NK-92 (cell line): ENCODE measurements at regions not wholly inside any gene's neighbourhood (a gene's known extent, or its start where the extent isn't known, plus 50 kb on each side); places are given as distances from the start of the nearest gene placed in this dataset.

ENCODE experiments used
- DNase-seq: peaks from one replicate; lab custom pipeline; 2025; ENCODE audit not compliant: unreplicated experiment; lab: John Stamatoyannopoulos, UW

DNA sequence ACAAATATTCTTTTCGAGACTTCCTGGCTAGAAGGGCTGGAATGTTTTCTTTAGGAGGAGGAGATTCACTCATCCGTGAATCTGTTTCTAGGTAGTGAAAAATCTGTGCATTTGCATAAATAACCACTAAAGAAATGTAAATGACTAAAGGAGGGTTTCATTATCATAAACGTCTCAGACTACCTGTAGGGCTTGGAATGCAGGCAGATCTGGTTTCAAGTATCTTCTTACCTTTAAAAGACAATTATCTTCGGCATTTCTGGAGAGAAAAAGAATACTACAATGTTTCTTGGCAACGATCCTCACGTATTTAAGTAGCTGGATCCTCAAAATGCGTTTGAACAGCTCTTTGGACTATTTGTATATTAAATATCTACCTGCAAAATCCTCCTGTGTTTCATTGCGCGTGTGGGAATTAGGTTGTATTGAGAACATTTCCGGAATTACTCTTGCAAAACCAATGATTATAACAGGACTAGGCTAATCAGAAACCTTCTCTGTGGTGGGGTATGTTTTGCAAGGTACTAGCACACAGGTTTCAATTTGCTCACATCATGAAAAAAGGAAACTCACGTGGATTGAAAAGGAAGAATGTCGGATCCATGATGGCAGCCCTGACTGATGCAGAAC, 291.1 kb upstream of the ARGLU1 start:
- DNase-seq, result no peak

DNA sequence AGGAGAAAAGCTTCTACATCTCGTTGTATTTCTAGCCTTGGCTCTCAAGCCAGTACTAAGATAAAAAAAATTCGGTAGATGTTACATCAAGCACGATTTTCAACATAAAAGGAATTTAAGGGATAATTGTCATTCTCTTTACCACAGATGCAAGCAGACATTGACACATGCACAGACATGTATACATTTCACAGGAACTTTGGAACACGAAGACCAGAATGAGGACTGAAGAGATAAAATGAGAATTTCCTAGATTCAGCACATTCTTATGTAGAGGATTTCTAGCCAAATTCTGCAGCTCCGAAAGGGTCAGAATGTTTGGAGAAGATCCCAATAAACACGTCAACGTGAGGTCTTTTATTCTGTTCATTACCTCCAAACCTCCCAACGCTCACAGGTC, 284.5 kb upstream of the ARGLU1 start:
- DNase-seq, result no peak

DNA sequence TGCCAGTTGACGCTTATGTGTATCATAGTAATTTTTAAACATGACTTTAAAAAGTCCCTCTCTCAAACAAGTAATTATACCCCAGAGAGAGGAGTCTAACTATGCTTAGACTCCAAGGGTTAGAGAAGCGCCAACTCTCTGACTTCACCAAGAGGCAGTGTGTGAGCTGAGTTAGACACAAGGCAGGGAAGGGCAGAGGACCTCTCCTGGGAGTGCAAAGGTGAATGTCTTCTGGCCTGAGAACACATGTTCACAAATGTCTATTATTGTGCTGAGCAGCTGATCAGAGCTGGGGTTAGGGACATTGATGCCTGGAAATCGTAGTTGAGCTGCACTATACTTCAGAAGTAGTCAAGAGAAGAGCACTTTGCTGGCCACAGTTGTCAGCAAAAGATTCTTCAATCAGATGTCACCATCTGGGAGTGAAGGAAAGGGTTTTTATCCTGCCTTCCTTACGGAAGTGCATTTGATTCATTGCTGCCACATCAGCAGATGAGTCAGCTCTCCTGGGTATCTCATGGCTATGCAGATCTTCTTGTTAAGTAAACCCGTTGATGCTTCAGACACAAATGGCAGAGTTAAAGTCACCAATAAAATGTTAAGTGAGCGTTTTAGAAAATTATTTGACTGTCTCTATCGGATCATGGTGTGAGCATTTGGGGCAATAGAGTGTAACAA, 283.2 kb upstream of the ARGLU1 start:
- no peak for DNase-seq

DNA sequence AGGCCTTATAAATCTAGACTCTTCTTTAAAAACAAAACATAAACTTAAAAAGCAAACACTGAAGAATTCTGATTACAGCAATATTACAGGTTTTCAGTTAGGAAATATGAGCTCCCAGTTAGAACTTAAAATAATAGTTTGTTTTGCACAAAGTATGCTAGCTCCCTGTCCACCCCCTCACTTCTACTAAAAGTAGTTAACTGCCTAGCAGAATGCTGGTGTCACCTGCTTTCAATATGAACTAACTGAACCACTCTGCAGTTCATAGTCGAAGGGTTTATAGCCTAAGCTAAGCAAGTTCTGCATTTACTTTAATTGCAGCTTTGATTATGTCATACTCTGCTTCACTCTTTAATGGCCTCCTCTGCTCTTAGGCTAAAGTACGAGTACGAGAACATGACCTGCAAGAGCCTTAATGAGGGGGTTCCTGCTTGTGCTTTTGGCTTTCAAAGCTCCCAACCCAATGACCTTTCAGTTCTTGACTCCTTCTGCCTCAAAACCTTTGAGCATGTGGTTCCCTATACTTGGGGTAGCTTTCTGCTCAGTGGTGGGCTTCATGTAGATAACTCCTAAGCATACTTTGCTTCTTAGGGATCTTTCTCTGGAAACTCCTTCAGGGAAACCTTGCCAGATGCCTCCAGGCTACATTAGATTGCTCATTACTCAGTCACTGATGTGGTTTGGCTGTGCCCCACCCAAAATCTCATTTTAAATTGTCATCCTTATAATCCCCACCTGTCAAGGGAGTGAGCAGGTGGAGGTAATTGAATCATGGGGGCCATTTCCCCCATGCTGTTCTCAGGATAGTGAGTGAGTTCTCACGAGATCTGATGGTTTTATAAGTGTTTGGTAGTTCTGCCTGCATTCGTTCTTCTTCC, 278.9 kb upstream of the ARGLU1 start:
- no peak for DNase-seq

DNA sequence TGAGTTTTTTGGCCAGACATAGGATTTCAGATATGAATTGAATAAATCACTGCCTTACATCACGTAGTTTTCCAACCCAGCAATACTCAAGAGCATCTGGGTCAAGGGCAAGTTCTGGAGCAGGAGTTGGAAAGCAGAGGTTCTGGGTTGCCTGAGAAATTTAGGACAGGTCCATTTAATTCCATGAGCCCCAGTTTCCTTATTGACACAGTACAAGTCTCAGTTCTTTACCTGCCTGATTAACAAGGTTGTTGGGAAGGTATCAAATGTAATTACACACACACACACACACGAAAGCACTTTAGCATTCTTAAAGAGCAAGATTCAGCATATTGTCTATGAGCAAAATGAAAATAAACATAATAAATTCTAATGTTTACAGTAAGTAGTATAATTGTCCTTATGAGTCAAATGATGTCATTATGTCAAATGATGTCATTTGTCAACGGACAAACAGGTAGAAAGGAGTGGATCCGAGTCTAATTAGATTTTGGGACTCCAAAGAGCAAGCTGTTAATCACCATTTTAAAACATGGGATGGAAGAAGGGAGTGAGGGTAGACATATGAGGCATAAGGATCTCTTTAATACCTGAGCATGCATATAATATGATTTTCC, 268.4 kb upstream of the ARGLU1 start:
- no peak for DNase-seq

DNA sequence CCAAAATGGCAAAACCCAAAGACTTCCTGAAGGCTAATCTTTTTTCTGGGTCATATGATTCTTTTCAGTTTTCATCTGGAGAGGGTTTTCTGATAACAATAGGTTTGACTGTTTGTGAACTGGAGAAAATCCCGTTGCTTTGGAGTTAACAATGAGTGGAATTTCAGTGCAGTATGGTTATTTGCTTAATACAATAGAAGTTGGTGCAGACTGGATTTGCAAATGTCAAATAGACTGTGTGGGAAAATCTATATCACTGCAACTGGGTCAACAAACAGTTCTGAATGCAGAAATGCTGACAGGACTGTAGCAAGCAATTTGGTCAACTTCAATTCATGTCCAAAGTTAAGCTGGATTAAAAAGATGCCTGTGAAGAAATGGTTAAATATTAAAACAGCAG, 267.5 kb upstream of the ARGLU1 start:
- DNase-seq, result no peak

DNA sequence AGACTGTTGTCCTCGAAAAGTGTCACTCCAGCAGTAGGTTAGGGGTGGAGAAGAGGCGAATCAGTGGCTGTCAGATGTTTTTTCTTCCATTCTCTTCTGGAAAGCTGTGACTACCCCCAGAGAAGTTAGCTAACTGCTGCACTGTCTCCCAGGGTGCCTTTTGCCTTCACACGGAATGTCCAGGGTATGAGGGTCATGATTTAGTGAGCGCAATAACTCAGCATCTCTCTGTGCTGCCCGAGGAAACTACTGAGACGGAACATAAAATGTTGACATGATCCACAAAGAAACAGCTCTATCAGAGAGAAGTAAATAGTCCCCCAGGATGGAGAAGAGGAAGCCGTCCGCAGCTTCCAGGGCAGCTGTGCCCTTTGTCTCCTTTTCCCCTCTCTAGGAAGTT, 254.0 kb upstream of the ARGLU1 start:
- no peak for DNase-seq

DNA sequence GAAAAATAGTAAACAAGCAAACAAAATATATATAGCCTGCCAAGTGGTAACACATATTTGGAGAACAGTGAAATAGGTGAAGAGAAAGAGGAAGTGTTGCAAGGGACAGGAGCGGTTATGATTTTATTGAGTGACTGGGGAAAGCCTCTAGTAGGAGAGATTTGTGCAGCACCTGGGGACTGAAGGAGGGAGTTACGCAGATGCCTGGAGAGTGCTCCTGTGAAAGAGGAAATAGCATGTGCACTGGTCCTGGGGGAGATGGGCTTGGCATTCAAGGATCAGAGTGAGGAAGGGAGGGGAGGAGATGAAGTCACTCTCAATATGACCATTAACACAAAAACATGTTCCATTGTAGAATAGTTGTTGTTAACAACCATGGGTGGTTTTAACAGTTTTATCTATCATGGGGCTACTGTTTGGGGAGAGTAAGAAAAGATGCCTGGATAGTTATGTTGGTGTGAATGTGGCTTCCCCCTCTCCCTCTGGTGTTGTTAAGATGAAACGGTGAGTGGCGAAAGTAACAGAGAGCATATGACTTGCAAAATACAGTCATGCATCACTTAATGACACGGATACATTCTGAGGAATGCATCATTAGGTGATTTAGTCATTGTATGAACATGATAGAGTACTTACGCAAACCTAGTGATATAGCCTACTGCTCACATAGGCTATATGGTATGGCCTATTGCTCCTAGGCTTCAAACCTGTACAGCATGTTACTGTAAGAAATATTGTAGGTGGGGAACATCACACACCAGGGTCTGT, 251.7 kb upstream of the ARGLU1 start:
- DNase-seq, result no peak

DNA sequence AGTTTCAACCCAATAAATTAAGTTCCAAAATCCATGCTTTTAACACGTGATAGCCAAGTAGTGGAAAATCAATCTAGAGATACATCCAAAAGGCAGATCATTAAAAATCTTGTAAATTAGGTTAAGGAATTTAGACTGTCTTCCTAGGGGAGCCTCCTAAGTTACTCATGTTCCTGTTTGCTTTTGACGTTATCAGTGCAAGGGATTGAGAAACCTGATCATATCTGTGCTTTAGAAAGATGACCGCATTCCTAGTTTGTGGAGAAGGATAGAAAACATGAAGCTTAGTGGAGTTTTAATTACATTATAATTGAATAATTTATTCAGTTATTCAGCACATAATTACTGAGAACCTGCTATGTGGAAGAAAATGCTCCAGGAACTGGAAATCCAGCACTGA, 251.0 kb upstream of the ARGLU1 start:
- no peak for DNase-seq

DNA sequence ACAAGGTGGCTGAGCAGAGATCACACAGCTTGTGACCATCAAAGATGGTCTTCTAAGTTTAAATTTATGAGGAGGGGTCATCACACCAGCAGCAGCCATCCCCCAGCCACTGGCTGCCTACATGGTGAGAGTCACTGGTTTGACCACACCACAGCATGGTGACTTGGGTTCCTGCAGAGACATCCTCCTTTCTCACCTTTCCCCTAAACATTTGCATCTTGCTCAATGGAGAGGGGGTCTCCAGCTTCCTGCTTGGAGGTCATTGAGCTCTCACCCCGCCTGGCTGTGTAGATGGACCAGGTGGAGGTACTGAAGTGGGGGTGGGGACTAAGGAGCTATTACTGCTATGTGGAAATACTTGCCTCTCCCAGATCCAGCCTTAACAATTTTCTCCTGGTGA, 247.6 kb upstream of the ARGLU1 start:
- no peak for DNase-seq

DNA sequence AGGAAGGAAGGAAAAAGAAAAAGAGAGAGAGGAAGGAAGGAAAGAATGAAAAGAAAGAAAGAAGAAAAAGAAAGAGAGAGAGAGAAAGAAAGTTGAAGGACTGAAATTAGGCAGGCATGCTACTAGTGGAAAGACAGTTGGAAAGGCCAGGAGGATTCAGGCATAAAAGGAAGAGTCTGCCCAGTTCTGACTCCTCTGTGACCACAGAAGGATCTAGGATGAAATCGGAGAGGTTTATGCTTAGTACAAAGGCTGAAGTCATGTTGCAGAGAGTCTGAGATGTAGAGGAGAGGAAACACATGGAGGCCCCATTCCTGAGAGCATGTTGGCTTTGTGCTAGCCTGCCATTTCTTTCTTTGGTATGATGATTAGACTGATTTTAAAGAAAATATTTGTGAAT, 246.5 kb upstream of the ARGLU1 start:
- DNase-seq, result no peak

DNA sequence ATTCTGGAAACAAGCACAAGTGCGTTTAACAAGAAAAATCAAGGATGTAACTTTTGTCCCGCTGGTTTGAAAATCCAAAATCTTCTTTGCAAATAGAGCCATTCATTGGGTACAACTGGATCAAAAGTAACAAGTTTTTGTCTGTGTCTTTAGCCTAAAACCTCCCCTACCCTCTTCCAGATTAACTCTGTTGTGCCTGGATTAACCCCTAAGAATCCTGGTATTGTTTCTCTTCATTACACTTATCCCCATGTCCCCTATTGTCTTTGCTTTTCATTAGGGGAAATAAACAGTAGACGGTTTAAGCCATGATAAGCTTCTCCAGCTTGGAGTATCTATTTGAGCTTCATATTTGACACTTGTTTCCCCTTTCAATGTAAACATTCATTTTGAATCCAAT, 242.1 kb upstream of the ARGLU1 start:
- no peak for DNase-seq

DNA sequence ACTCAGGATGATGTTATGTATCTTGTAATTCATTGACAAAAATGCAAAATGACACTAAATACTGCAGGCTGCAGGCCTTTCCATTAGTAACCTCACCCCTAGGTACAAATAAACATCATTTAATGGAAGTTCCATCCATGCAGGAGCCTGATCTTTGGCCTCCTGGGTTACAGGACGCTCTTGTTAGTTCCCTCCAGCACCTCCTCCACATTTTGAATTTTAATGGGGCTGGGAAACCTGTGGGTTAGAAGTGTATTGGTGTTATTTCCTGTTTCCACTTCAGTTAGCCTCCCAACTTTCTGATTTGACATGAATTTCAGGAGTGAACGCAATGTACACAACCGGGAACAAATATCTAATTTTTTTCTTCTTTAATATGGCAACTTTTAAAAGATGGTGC, 237.1 kb upstream of the ARGLU1 start:
- DNase-seq, result no peak

DNA sequence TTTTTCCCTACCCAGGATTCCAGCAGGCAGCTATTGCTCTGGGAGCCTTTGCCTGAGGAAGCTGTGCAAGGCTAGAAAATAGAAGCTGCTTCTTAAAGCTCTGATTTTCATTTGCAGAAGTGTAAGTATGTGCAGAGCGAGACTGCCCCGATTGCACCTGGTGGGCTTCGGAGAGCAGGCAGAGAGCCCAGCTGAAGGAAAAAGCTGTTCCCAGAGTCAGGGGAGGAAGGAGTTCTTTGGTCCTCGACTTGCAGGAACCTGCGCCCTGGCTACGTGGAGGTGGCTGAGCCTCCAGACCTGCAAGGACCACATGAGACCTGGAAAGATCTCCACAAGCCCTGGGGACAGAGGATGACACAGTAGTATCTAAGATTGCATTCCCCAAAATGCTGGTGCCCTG, 235.0 kb upstream of the ARGLU1 start:
- DNase-seq, result no peak

DNA sequence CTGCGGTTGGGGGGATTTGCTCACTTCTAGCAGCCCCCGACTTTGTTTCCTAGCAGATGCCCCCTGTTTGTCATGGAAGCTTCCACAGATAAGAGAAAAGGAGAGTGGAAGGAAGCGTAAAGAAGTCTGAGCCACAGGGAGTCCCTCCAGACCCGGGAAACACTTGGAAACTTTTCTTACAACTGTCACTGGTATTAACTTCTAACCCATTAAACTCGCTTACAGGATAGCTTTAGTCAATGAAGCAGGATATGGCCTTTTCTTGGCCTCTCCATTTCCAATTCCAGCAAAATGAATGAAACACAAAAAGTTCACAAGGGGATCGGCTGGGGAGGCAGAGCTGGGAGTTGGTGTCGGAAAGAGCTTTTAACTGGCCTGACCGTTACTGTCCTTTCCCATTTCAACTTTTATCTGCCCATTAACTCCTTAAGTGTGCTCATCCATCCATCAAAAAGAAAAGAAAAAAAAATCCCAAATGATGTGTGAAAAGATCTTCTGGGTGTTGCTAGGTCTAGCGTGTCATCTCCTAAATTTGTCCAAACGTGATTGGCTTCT, 231.9 kb upstream of the ARGLU1 start:
- no peak for DNase-seq

DNA sequence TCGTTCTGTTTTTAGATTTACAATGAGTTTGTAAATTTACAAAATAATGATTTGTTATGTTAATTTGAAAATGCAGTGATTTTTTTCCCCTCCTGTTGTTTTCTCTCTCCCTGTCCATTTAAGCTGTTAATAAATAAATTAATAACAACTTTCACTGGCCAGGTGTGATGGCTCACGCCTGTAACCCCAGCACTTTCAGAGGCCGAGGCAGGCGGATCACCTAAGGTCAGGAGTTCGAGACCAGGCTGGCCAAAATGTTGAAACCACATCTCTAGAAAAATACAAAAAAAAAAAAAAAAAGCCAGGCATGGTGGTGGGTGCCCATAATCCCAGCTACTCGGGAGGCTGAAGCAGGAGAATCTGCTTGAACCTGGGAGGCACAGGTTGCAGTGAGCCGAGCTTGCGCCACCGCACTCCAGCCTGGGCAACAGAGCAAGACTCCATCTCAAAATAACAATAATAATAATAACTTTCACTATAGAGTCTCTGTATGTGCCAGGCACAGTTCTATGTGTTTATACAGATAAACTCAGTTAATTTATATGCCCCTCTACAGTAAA, 229.2 kb upstream of the ARGLU1 start:
- DNase-seq, result no peak

DNA sequence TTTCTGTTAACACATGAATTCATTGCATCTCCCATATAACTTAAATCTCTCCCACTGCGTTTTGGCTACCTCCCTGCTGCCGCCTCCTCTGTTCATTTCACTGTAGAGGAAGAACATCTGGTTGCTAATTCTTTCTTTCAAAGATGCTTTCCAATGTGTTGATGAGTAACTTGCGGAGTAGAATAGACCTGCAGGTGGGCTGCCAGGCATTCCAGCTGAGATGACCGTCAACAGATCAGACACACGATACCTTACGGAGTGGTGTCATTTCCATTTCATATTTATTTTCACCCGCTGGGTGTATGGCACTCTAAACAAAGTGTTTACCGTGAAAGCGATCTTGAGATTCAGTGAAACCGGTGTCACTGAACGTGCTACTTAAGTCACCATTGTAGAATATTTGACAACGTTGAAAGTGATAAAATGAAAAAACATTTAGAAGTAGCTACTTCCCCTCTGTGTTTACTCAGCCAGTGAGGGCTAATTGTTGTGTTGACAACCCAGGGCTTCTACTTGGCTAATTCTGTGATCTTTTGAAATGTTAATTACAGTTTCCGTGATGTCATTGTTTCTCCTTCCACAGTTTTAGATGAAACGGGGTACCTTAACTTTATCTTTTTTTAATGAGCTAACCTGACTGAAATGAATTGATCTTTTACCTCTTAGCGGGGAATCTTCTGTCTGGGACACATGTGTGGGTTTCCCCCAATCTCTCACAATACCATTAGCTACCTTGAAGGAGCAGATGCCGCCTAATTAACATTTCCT, 228.5 kb upstream of the ARGLU1 start:
- no peak for DNase-seq

DNA sequence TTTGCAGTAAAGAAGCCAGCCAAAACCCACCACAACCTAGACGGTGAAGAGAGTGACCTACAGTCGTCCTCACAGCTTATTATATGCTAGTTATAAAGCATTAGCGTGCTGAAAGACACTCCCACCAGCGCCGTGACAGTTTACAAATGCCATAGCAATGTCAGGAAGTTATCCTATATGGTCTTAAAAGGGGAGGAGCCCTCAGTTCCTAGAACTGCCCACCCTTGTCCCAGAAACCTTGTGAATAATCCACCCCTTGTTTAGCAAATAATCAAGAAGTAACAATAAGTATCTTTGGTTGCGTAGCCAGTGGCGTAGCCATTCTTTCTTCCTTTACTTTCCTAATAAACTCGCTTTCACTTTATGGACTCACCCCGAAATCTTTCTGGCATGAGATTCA, 227.9 kb upstream of the ARGLU1 start:
- DNase-seq, result no peak

DNA sequence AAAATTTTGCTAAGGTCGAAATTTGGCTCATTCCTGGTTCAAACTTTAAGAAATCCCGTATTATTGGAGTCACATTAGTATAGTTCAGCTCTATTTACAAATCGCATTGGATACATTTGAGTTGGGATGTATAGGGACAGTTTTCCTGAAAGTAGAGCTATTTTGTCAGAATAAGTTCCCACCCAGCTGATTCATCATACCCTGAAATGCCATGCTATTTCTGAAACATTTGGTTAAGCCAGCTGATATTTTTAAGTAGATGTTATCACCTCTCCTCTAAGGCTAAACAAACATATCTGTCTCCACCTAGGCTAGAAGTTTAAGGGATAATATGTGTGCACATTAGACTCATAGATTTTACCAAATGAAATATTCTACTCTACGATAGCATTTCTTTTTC, 226.2 kb upstream of the ARGLU1 start:
- no peak for DNase-seq

DNA sequence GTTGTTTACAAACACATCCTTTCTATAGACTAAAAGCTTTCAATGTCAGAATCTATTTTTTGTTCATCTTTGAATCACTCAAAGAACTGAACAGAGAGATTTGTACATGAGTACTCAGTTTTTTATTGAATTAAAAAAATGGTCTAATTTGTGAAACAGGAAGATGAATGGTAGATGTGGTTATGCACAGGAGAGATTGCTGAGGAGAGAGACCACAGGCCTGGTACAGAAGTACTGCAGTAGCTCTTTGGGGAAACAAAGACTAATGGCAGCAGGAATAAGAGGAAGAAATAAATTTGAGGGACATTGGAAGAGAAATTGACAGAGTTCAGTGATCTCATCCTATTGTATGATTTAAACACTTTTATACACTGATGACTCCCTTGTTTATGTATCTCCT, 222.0 kb upstream of the ARGLU1 start:
- DNase-seq, result no peak
